K562 (cell line): ENCODE measurements at regions not wholly inside any gene's neighbourhood (a gene's known extent, or its start where the extent isn't known, plus 50 kb on each side); places are given as distances from the start of the nearest gene placed in this dataset.

Experiments
- ATAC-seq: fragments of 200-7000 bp; cut with Tn5 transposase; 3 replicates; pipeline ENCODE4 v1.9.1; 2020; ENCODE audit warnings: moderate library complexity
- BruUV-seq: library from RNA; stranded (reverse); fragments of 400-500 nt; replicated peaks from 2 replicates; lab custom pipeline; 2021; lab: Mats Ljungman, UMichigan
- CTCF ChIA-PET: fragments of 300-600 bp; formaldehyde crosslinking; extraction: SDS; loops from one replicate; lab custom pipeline; 2021; ENCODE audit warnings: low intra/inter-chr PET ratio; lab: Yijun Ruan, JAX
- POLR2A ChIA-PET: fragments of 300-600, 350-650 bp; sonication (Branson Sonifier 250); formaldehyde crosslinking; extraction: SDS; loops from one replicate; lab custom pipeline; 2021; ENCODE audit warnings: antibody characterized with exemption, inconsistent platforms; lab: Yijun Ruan, JAX
- DNase-seq, 4 experiments: peaks; one replicate each; pipeline versions ENCODE4 v3.0.0 to v3.0.0-alpha.2; 2011 to 2018; ENCODE audit warnings: low spot score in 3 of 4, mixed read lengths in 3 of 4; ENCODE audit errors: extremely low read depth in 1 of 4
- FAIRE-seq: peaks from 2 replicates; lab custom pipeline; 2011; peaks lifted over from hg19 to GRCh38; lab: Jason Lieb, UNC
- H2AFZ ChIP-seq: 2 replicates; pipeline ENCODE4 v1.6.0; 2011; ENCODE audit warnings: low read depth, low read length, control low read depth, inconsistent platforms
- H3K27ac ChIP-seq: fragments of 200-600 bp; 3 replicates; pipeline ENCODE4 v1.8.0; 2011; ENCODE audit warnings: low read depth, mild to moderate bottlenecking, control low read depth, inconsistent platforms, low read length, moderate library complexity, mixed read lengths; ENCODE audit errors: extremely low read depth
- H3K27me3 ChIP-seq, 2 experiments: fragments of 300-600 bp in 1 of 2; 2 replicates in 1 of 2; 3 replicates in 1 of 2; pipeline versions ENCODE4 v1.6.0 to v1.8.0; 2011; ENCODE audit warnings: inconsistent platforms in 2 of 2, low read length in 2 of 2, mild to moderate bottlenecking in 1 of 2, mixed read lengths in 1 of 2, moderate library complexity in 1 of 2; ENCODE audit not compliant: control insufficient read depth in 2 of 2, insufficient read depth in 2 of 2
- H3K36me3 ChIP-seq: fragments of 300-600 bp; 3 replicates; pipeline ENCODE4 v1.8.0; 2011; ENCODE audit warnings: mild to moderate bottlenecking, low read length, inconsistent platforms; ENCODE audit not compliant: control insufficient read depth, insufficient read depth
- H3K4me1 ChIP-seq, 2 experiments: fragments of 200-600 bp in 1 of 2; replicated peaks in 1 of 2; 2 replicates in 1 of 2; 3 replicates in 1 of 2; pipeline versions ENCODE4 v1.5.1 to v1.8.0; 2011; ENCODE audit warnings: inconsistent platforms in 2 of 2, low read length in 2 of 2, mild to moderate bottlenecking in 1 of 2, mixed read lengths in 1 of 2, moderate library complexity in 1 of 2; ENCODE audit not compliant: control insufficient read depth in 2 of 2, insufficient read depth in 2 of 2
- H3K4me2 ChIP-seq: 2 replicates; pipeline ENCODE4 v1.6.1; 2011; ENCODE audit warnings: low read length, control low read depth, inconsistent platforms, mixed read lengths; ENCODE audit not compliant: insufficient read depth
- H3K4me3 ChIP-seq: fragments of 200-600 bp; sonication (generic), shearing (Covaris generic); 2 replicates; pipeline ENCODE4 v1.5.1; 2016; ENCODE audit warnings: control low read depth, inconsistent platforms
- H3K79me2 ChIP-seq: fragments of 200-600 bp; 3 replicates; pipeline ENCODE4 v1.8.0; 2011; ENCODE audit warnings: low read length, inconsistent platforms; ENCODE audit not compliant: control insufficient read depth, insufficient read depth
- H3K9ac ChIP-seq, 2 experiments: 2 replicates each; pipeline versions ENCODE4 v1.6.0 to v1.6.1; 2011; ENCODE audit warnings: low read depth in 2 of 2, low read length in 2 of 2, control low read depth in 1 of 2, inconsistent platforms in 1 of 2, mild to moderate bottlenecking in 1 of 2, mixed read lengths in 1 of 2; ENCODE audit not compliant: insufficient read depth in 1 of 2
- H3K9me1 ChIP-seq: one replicate; pipeline ENCODE4 v1.6.0; 2011; ENCODE audit warnings: inconsistent platforms, mild to moderate bottlenecking, low read length, moderate library complexity; ENCODE audit not compliant: control insufficient read depth, insufficient read depth
- H3K9me3 ChIP-seq: replicated peaks from 2 replicates; pipeline ENCODE4 v1.5.1; 2011; ENCODE audit warnings: low read depth, low read length, inconsistent platforms; ENCODE audit not compliant: control insufficient read depth, insufficient read depth
- H4K20me1 ChIP-seq: replicated peaks from 2 replicates; pipeline ENCODE4 v1.6.1; 2011; ENCODE audit warnings: low read length, inconsistent platforms, mixed read lengths; ENCODE audit not compliant: control insufficient read depth, insufficient read depth
- ARID1B ChIP-seq: fragments of 450-650 bp; IDR thresholded peaks from 2 replicates; pipeline ENCODE4 v1.6.1; 2016; ENCODE audit warnings: antibody characterized with exemption, mild to moderate bottlenecking, inconsistent platforms
- CXXC5 ChIP-seq: fragments of 250-450 bp; sonication (Bioruptor Pico); IDR thresholded peaks from 2 replicates; pipeline ENCODE4 v1.8.0; 2022; ENCODE audit warnings: inconsistent platforms, mild to moderate bottlenecking, moderate library complexity
- DPF2 ChIP-seq: fragments of 450-650 bp; IDR thresholded peaks from 2 replicates; pipeline ENCODE4 v1.6.1; 2016
- ETV6 ChIP-seq, 3 experiments: fragments of 150-350 bp in 1 of 3; sonication (generic) in 1 of 3; formaldehyde crosslinking in 1 of 3; IDR thresholded peaks; 2 replicates each; pipeline versions ENCODE4 v1.6.1 to v1.8.0; 2014 to 2022; ENCODE audit warnings: borderline replicate concordance in 2 of 3, low read depth in 2 of 3, antibody characterized with exemption in 1 of 3, low read length in 1 of 3, mild to moderate bottlenecking in 1 of 3, missing genetic modification reagents in 1 of 3
- MXI1 ChIP-seq: IDR thresholded peaks from 2 replicates; pipeline ENCODE4 v1.6.1; 2011; ENCODE audit warnings: low read depth, mild to moderate bottlenecking, improper control_type of control experiment, low read length
- NR2F6 ChIP-seq: fragments of 450-650 bp; formaldehyde crosslinking; IDR thresholded peaks from 2 replicates; pipeline ENCODE4 v1.4.0; 2020; ENCODE audit warnings: mild to moderate bottlenecking
- POLR2AphosphoS5 ChIP-seq: IDR thresholded peaks from 2 replicates; pipeline ENCODE4 v1.6.1; 2011; ENCODE audit warnings: mild to moderate bottlenecking, low read depth, low read length, moderate library complexity; ENCODE audit not compliant: control insufficient read depth, insufficient read depth
- TARDBP ChIP-seq: fragments of 450-650 bp; IDR thresholded peaks from 2 replicates; pipeline ENCODE4 v1.6.1; 2016
- ZNF197 ChIP-seq: fragments of 200-800 bp; sonication (Bioruptor generic); IDR thresholded peaks from 2 replicates; pipeline ENCODE4 v1.6.1; 2016; ENCODE audit warnings: low read depth, missing genetic modification characterization, missing compliant biosample characterization
- ZNF79 ChIP-seq: fragments of 250-450 bp; sonication (Bioruptor Pico); IDR thresholded peaks from 2 replicates; pipeline ENCODE4 v1.4.0; 2020; ENCODE audit warnings: low read depth, mild to moderate bottlenecking, moderate library complexity
- WGBS: fragments of 100-300 bp; shearing (Covaris generic); methylation state at CpG from one replicate; pipeline ENCODE4 v1.1.6; 2016; ENCODE audit warnings: low coverage, mixed read lengths; ENCODE audit not compliant: insufficient coverage; ENCODE audit errors: missing lambda C conversion rate; 5-methylcytosine and 5-hydroxymethylcytosine counted together
- in situ Hi-C: fragments of 300-500 bp; cut with MboI; formaldehyde crosslinking; loops from 4 replicates; pipeline ENCODE4 v1.15.0; 2018; ENCODE audit warnings: inconsistent platforms, mixed read lengths
- intact Hi-C: fragments of 100-400 bp; cut with micrococcal nuclease; formaldehyde crosslinking; loops from 2 replicates; pipeline ENCODE4 v1.14.2; 2022
- TF ChIP-seq, protein P1 (sequence below): fragments of 450-650 bp; IDR thresholded peaks from 2 replicates; pipeline ENCODE4 v1.6.1; 2017; ENCODE audit warnings: mild to moderate bottlenecking, moderate library complexity
- TF ChIP-seq, protein P2 (sequence below), 3 experiments: fragments of 200-800 bp in 1 of 3; fragments of 250-450 bp in 1 of 3; fragments of 450-650 bp in 1 of 3; sonication (Bioruptor Pico) in 1 of 3; sonication (Bioruptor generic) in 1 of 3; formaldehyde crosslinking in 1 of 3; IDR thresholded peaks; 2 replicates each; pipeline versions ENCODE4 v1.6.1 to v1.8.0; 2016 to 2022; ENCODE audit warnings: mild to moderate bottlenecking in 2 of 3, missing genetic modification characterization in 2 of 3, missing compliant biosample characterization in 1 of 3, moderate library complexity in 1 of 3
- TF ChIP-seq, protein P3 (sequence below), 2 experiments: fragments of 450-650 bp in 1 of 2; IDR thresholded peaks; 2 replicates each; pipeline ENCODE4 v1.6.1; 2011 to 2017; ENCODE audit warnings: low read depth in 2 of 2, antibody characterized with exemption in 1 of 2, borderline replicate concordance in 1 of 2, low read length in 1 of 2, mild to moderate bottlenecking in 1 of 2, mixed read lengths in 1 of 2; ENCODE audit not compliant: control insufficient read depth in 1 of 2

DNA sequence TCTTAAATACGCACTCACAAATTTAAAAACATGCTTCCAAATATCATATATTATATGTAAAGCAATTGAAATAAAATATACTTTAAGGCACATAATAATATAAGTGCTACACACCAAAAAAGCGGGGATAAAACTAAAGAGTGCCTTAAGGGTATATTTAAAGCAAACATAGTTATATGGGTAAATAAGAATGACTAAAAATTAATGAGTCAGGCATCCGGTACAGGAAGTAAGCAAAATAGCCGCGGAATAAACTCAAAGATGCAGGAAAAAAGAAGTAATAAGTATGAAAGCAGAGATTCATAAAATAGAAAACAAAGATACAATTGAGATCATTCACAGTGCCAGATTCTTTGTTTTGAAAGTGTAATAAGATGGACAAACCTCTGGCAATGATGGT, 503.5 kb upstream of the SOX11 start (continued):
- no peak for TF ChIP-seq MXI1
- TF ChIP-seq, protein P1, sequence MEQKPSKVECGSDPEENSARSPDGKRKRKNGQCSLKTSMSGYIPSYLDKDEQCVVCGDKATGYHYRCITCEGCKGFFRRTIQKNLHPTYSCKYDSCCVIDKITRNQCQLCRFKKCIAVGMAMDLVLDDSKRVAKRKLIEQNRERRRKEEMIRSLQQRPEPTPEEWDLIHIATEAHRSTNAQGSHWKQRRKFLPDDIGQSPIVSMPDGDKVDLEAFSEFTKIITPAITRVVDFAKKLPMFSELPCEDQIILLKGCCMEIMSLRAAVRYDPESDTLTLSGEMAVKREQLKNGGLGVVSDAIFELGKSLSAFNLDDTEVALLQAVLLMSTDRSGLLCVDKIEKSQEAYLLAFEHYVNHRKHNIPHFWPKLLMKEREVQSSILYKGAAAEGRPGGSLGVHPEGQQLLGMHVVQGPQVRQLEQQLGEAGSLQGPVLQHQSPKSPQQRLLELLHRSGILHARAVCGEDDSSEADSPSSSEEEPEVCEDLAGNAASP: no peak
- TF ChIP-seq DPF2: no peak
- no peak for TF ChIP-seq ARID1B
- TF ChIP-seq, protein P2, sequence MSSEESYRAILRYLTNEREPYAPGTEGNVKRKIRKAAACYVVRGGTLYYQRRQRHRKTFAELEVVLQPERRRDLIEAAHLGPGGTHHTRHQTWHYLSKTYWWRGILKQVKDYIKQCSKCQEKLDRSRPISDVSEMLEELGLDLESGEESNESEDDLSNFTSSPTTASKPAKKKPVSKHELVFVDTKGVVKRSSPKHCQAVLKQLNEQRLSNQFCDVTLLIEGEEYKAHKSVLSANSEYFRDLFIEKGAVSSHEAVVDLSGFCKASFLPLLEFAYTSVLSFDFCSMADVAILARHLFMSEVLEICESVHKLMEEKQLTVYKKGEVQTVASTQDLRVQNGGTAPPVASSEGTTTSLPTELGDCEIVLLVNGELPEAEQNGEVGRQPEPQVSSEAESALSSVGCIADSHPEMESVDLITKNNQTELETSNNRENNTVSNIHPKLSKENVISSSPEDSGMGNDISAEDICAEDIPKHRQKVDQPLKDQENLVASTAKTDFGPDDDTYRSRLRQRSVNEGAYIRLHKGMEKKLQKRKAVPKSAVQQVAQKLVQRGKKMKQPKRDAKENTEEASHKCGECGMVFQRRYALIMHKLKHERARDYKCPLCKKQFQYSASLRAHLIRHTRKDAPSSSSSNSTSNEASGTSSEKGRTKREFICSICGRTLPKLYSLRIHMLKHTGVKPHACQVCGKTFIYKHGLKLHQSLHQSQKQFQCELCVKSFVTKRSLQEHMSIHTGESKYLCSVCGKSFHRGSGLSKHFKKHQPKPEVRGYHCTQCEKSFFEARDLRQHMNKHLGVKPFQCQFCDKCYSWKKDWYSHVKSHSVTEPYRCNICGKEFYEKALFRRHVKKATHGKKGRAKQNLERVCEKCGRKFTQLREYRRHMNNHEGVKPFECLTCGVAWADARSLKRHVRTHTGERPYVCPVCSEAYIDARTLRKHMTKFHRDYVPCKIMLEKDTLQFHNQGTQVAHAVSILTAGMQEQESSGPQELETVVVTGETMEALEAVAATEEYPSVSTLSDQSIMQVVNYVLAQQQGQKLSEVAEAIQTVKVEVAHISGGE (CRISPR knock-in tag; IDR thresholded peaks at IDR 0.05): no peak
- no peak for TF ChIP-seq CXXC5 (CRISPR knock-in tag)

DNA sequence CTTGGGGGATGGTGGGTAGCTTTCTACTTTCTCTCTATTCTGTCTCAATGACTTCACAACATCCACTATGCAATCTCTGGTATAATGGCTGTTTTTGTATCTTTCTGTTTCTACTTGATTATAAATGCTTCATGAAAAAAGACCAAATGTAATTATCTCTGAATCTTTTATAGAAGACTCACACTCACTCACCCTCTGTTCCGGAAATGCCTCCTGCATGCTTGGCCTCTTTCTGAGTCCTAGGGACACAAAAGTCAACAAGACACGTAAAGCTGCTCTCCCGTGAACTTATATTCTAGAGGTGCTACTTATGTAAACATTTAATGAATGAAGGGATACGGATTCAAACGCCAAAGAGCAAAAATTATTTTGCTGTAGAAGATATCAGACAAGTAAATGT, 502.2 kb upstream of the SOX11 start:
- Histone ChIP-seq H3K27me3 (no peaks in the 10 kb centered on the region), H3K79me2 (no peaks in the 10 kb centered on the region), H3K4me2 (no peak overlapping the region), H3K27ac (no peak overlapping the region), H3K4me1 (no peaks in the 10 kb centered on the region), H4K20me1 (no peaks in the 10 kb centered on the region), H3K9ac (no peak overlapping the region), H3K4me3 (no peak overlapping the region), H3K9me1 (no peaks in the 10 kb centered on the region), H3K36me3 (no peaks in the 10 kb centered on the region), H2AFZ (no peak overlapping the region), H3K9me3 (no peaks in the 10 kb centered on the region; the same call in 1 of the 2 replicates)
- DNase-seq (no peak), ATAC-seq (no peak), FAIRE-seq (no peak)
- WGBS: 1% methylated on average over 5 of the region's 5 CpGs
- CTCF ChIA-PET: no interaction called here
- POLR2A ChIA-PET: no interaction called here
- intact Hi-C loops: no loop called here
- no TSS peak for BruUV-seq
- in situ Hi-C loops: no loop called here
- TF ChIP-seq TARDBP: no peak
- TF ChIP-seq, protein P3, sequence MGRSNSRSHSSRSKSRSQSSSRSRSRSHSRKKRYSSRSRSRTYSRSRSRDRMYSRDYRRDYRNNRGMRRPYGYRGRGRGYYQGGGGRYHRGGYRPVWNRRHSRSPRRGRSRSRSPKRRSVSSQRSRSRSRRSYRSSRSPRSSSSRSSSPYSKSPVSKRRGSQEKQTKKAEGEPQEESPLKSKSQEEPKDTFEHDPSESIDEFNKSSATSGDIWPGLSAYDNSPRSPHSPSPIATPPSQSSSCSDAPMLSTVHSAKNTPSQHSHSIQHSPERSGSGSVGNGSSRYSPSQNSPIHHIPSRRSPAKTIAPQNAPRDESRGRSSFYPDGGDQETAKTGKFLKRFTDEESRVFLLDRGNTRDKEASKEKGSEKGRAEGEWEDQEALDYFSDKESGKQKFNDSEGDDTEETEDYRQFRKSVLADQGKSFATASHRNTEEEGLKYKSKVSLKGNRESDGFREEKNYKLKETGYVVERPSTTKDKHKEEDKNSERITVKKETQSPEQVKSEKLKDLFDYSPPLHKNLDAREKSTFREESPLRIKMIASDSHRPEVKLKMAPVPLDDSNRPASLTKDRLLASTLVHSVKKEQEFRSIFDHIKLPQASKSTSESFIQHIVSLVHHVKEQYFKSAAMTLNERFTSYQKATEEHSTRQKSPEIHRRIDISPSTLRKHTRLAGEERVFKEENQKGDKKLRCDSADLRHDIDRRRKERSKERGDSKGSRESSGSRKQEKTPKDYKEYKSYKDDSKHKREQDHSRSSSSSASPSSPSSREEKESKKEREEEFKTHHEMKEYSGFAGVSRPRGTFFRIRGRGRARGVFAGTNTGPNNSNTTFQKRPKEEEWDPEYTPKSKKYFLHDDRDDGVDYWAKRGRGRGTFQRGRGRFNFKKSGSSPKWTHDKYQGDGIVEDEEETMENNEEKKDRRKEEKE (IDR thresholded peaks at IDR 0.05; ENCODE audit: borderline replicate concordance in 1 of 2, control insufficient read depth in 1 of 2, low read depth in 2 of 2, low read length in 1 of 2): no peak
- TF ChIP-seq ZNF197: no peak
- TF ChIP-seq ETV6 (IDR thresholded peaks at IDR 0.05; ENCODE audit: borderline replicate concordance in 1 of 2, low read depth in 2 of 2, low read length in 1 of 2): no peak
- no peak for TF ChIP-seq ETV6 (CRISPR knock-in tag; IDR thresholded peaks at IDR 0.05; ENCODE audit: borderline replicate concordance)
- TF ChIP-seq POLR2AphosphoS5: no peak
- TF ChIP-seq ZNF79: no peak
- TF ChIP-seq NR2F6 (CRISPR knock-in tag): no peak
